ENCODE measurements at regions not wholly inside any gene's neighbourhood (a gene's known extent, or its start where the extent isn't known, plus 50 kb on each side); places are given as distances from the start of the nearest gene placed in this dataset.

DNA sequence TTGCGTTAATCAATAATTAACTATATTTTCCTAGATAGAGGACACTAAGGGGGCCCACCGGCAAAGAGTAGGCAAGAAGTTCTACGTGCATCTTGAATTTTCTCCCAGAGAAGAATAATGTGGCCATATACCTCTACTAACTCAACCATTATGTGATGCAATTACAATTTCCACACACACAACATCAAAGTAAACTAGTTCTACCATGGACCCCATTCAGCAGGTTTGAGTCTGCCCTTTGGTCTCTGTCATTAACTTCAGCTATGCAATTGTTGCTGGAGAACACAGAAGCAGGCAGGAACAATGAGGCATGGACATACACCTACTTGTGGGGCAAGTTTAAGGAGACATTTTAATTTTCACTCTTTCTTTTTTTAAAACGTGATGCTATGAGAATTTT lies 705.9 kb downstream of the PDCD6IP start:
- TF ChIP-seq CTCF (IDR thresholded peaks at IDR 0.05; ENCODE audit: insufficient read depth, low read length, poor library complexity, severe bottlenecking) = no peak
- no peak for TF ChIP-seq EZH2phosphoT487 (conservative IDR thresholded peaks at IDR 0.05; ENCODE audit: low read length)
